Activated CD8-positive, alpha-beta memory T cell treated with anti-CD3 and anti-CD28 coated beads for 36 hours (primary cell): ENCODE measurements at regions not wholly inside any gene's neighbourhood (a gene's known extent, or its start where the extent isn't known, plus 50 kb on each side); places are given as distances from the start of the nearest gene placed in this dataset.
"Not testable (repeated sequence)": the region's sequence is repeated elsewhere in the genome, so short reads cannot be mapped to it uniquely, and the experiment has no call there.

ENCODE experiments used
- CTCF ChIA-PET: fragments of 350-600 bp; sonication (Branson Sonifier 250); formaldehyde crosslinking; loops from one replicate; lab custom pipeline; 2021; ENCODE audit warnings: antibody characterized with exemption; lab: Charles Lee
- POLR2A ChIA-PET: fragments of 350-600 bp; sonication (Branson Sonifier 250); formaldehyde crosslinking; loops from one replicate; lab custom pipeline; 2021; ENCODE audit warnings: antibody characterized with exemption; lab: Charles Lee

DNA sequence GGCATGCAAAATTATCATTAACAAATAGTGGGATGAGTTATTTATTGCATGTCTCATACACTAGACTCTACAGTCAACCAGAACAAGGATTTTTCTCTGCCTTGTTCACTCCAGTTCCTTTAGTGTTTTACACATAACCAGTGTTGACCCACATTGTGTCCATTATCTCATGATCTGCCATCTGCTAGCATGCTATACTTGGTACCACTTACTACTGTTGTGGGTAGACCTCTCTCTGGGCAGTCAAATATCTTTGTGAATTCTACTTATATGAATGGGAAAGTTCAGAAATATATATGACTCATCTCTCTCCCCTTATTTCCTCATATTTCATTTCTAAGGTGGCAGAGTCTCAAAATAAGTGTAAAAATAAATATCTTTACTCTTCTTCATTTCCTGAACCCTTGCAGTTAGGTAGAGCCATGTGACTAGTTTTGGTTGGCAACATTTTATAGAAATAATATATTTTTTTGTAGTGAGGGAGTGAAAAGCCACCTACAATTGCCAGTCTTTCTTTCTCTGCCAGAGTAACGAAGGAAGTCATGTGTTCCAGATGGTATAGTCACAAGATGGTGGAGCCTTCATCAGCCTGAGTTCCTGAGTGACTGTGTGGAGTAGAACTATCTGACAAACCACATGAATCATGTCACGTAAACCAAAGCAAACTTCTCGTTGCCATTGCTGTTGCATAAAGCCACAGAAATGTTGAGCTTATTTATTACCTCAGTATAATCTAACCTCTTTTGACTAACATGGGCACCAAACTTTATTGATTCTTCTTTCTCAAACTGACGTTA, 704.0 kb downstream of the RNF144A start:
- POLR2A ChIA-PET, result no interaction called here

DNA sequence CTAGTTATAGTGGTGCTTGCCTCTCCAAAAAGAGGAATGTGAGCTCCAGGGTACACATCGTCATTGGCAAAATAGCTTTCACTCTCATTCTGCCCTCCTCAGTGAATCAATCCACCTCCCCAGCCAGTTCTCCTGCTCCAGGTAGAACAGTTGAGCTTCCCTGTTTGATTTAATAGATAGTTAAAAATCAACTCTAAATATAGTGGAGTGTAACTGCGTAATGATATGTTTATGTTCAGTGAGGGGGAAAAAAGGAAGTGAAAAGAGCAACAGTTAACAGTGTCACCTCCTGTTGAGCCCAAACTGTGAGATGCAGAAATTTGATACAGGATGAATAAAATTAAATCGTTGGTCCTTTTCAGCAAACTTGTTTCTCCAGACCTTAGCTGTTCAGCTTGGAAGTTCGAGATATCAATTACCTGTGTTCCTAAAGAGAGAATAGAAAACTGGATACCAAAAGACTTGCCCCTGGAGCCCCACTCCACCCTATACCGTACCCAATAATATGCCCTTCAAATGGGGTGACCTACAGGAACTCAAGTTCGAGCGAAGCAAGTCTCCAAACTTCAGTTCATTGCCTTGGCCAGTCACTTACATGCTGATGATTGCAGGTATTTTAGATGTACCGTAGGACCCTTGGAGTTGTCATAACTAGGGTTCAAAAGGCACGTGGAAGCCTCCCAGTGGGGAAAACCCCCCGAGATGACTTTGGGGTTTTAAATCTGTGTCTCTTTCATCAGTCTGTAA, 708.4 kb downstream of the RNF144A start:
- ChIA-PET POLR2A (interaction anchor here (0.6 kb wide), 1 partner anchor 325 kb away, joined by 7 read pairs; no protein-coding TSS in a partner anchor), CTCF (no interaction called here)

More for the DNA sequence above, 704.0 kb downstream of the RNF144A start:
- CTCF ChIA-PET, result interaction anchor here (1.0 kb wide), 1 partner anchor 26 kb away, joined by 4 read pairs; no protein-coding TSS in a partner anchor

DNA sequence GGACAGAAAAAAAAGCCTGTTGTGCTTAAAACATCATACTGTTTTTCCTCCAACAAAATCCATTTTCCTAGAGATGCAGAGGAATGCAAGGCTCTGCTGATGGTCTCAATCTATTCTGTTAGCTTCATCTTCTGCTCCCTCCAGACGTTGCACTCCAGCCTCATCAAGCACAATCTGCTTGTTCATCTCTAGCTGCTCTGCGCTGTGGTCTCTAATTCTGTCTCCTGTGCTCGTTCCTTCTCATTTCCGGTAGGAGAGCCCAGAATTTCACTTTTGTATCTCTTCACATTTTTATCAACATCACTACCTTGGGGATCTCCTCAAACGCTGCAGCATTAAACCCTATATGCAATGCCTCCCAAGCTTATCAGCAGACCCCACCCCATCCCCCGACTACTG, 708.9 kb downstream of the RNF144A start:
- ChIA-PET CTCF (no interaction called here), POLR2A (no interaction called here)

DNA sequence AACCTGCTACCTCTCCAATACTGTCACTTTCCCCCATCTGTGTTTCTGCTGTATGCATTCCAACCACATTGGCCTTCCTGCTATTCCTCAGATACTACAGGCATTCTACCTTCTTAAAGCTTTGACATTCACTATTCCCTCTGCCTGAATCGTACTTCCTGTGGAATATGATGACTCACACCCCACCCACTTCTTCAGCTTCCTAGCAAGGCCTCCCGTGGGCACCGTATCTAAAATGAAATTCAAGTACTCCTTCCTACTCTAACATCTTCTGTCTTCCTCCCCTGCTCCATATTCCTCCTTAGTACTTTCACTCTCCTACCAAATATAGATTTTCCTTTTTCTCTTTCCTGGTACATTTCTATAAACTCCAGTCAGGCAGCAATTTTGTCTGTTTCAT, 710.4 kb downstream of the RNF144A start:
- CTCF ChIA-PET, result no interaction called here
- POLR2A ChIA-PET, result no interaction called here

DNA sequence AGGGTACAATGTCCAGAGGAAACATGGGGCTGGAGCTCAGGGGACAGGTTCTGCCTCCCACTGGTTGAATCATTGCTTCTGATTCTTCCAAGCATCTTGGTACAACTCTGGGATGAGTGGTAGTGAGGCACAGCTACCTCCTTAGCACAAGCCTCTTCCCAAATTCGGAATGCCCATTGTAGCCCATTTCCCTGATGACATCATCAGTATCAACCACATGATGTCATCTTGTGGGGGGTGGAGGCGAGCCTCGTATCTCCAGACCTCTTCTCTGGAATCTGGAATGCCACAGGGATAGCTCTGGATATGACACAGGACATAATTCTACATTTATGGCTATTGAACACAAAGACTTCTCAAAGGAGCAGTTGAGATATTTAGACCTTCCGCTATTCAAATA, 715.2 kb downstream of the RNF144A start:
- ChIA-PET CTCF (interaction anchor here (0.8 kb wide), 1 partner anchor 13 kb away, joined by 3 read pairs; no protein-coding TSS in a partner anchor), POLR2A (no interaction called here)

DNA sequence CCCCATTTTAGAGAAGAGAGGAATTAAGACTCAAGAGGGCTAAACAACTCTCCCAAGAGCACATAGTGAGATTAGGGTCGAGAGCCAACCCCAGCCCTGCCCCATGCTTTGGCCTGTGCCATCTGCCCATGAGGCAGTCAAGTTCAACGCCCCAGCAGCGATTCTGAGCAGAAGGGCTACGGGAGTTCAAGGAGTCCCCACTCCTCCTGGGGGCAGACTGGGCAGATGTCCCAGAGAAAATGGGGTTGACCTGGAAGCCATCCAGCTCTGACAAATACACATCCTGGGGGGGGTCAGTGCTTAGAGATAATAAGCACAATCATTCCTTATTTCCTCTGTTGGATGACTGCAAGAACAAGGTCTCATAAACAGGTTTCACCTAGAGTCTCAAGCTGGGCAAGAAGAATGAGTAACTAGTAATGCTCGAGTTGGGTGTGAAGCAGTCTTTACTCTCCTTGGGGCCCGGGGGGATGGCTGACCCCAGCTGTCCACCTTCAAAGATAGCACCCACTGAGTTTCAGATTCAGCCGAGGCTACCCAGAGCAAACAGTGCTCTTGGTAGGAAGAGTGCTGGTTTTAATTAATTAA, 716.4 kb downstream of the RNF144A start:
- POLR2A ChIA-PET, result no interaction called here
- CTCF ChIA-PET, result no interaction called here

DNA sequence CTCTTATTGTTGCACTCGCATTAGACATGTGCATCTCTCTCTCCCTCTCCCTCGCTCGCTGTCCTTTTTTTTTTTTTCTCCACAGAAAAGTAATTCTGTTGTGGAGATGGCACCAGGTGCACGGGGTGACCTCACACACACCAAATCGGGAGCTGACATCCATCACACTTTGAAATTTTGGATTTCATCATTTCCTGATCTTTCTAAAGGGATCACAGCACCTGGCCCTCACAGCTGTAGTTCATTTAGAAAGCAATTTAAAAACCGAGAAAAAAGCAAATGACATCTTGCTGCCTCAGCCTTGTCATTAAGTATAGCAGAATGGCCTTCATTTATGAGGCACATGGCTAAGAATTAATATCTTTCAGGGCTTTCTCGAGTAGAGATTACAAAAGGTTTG, 717.2 kb downstream of the RNF144A start:
- POLR2A ChIA-PET, result no interaction called here
- CTCF ChIA-PET, result no interaction called here

DNA sequence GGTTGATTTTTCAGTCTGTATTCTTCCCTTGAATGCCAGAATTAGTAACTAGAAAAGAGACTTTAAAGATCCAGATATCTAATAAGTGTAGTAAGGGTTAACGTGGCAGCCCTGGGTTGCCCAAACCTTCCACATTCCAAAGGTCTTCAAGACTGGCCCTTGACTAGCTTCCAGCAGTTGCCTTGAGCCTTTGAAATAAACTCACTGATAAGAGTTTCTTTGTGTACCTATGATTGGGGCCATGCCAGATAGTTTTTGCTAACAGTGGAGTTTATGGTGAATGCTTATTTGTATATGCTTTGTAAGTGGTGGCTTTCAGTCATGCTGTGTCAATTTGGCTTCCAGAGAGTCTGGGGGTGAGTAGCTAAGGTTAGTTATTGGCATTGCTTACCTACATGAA, 722.3 kb downstream of the RNF144A start:
- CTCF ChIA-PET, result no interaction called here
- POLR2A ChIA-PET, result no interaction called here

DNA sequence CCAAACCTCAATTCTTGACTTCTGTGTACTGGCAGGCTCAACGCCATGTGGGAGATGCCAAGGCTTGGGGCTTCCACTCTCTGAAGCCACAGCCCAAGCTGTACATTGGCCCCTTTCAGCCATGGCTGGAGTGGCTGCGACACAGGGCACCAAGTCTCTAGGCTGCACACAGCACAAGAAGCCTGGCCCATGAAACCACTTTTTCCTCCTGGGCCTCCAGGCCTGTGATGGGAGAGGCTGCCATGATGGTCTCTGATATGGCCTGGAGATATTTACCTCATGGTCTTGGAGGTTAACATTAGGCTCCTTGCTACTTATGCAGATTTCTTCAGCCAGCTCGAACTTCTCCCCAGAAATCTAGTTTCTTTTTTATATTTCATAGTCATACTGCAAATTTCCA, 724.1 kb downstream of the RNF144A start:
- CTCF ChIA-PET, POLR2A ChIA-PET: not testable (repeated sequence)

DNA sequence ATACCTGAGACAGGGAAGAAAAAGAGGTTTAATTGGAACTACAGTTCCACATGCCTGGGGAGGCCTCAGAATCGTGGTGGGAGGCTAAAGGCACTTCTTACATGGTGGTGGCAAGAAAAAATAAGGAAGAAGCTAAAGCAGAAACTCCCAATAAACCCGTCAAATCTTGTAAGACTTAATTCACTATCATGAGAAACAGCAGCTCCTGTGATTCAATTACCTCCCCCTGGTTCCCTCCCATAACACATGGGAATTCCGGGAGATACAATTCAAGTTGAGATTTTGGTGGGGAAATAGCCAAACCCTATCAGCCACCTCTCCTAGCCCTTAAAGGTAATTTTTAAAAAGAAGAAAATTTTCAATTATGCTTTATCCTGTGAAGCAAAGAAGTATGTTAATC, 728.8 kb downstream of the RNF144A start:
- ChIA-PET POLR2A (no interaction called here), CTCF (no interaction called here)

DNA sequence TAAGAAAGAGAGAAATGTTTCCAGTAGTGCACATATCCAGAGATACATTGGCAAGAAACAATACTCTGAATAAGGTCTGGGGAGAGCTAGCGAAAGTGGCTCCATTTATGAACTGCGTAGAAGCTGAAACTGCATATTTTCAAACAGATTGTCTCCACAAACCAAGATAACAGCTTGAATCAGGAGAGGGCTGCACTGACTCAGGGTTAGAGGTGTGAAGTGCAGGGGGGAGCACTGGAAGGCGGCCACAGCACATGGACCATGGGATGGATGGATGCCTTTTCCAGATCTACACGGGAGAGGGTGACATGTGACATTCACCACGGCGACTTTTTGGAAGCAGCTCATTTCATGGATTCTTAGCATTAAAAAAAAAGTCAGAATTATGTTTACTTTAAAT, 729.4 kb downstream of the RNF144A start:
- CTCF ChIA-PET, result interaction anchor here (0.7 kb wide), 1 partner anchor 25 kb away, joined by 4 read pairs; no protein-coding TSS in a partner anchor
- POLR2A ChIA-PET, result no interaction called here

DNA sequence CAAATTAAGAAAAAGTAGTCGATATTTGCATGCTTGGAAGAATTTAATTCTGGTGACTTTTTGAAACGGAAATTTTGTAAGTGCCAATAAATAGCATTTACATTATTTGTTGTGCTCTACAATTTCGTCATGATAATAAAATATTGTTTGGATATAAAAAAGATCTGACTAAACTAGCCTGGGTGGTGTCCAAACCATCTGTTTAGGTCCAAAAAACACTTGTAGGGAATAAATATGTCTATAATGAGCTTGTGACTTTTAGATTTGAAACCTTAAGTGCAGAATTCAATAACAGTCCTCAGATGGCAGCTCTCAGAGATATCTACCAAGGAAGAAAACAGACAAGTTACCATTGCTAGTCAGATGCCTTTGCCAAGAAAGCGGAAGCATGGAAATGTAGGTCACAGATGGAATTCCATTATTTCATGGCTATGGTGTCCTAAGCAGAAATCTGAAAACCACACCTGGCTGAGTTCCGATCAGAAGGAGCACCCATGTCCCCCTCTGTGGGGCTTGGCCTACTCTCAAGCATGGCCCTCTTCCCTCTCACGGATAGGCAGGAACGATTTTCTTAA, 731.1 kb downstream of the RNF144A start:
- ChIA-PET POLR2A (no interaction called here), CTCF (no interaction called here)

DNA sequence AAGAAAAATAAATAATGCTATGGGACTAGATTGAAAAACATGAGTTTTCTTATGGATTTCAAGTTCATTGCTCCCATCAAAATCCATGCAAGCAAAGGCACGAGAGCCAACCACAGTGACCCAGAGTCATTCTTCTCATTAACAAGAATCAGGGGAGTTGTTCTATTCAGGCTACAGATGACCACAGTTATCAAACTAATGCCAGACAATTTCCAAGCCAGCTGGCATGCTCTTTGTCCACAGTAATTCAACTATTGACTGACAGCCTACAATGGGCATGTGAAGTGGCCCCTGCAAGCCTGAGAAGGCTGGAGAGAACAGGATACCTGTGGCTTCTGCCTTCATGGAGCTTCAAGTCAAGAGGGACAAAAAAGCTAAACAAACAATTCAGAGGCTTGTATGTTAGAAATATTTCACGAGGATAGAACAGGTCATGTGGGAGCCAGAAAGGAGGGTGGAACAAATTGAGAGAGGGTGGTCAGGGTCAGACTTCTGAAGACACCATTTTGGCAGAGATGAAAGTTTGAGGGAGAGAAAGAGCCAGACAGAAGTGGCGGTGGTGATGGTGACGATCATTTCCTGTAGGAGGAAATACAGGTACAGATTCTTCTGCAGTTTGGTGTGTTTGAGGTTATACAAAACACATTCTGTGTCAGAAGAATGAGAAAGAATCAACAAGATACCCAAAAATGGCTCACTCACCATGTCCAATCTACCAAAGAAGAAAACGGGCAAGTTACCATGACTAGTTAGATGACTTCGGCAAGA, 732.4 kb downstream of the RNF144A start:
- ChIA-PET CTCF (interaction anchor here (1.3 kb wide), 1 partner anchor 22 kb away, joined by 4 read pairs; no protein-coding TSS in a partner anchor), POLR2A (no interaction called here)

DNA sequence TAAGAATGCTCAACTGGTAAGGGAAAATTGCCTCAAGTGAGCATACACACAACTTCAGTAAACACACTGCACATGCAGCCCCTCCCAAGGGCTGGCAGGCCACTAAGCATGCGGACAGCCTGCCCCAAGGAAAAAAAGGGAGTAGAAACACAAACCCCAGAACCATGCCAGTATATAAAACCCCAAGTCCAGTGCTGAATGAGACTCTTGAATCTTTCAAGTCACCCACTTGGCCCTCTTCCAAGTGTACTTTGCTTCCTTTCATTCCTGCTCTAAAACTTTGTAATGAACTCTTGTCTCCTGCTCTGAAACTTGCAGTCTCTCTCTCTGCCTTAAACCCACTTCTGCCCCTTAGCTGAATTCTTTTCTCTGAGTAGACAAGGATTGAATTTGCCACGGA, 736.4 kb downstream of the RNF144A start:
- ChIA-PET CTCF (no interaction called here), POLR2A (no interaction called here)

DNA sequence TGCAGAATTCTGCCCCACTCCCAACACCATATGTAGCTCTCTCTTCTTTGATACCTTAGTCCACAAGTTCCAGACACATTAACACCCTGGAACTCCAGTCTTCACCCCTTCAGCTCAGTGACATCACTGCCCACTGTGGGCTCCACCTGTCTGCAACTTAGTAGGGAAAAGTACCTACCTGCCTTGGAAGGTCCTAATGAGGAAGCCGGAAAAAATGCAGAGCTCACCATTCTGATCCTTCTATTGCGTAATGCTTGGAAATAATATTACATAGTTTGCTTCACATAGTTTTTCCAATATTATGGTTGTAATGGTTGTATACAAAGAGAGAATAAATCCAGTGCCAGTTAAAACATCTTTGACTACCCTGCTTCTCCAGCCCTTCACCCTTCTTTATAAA, 738.4 kb downstream of the RNF144A start:
- POLR2A ChIA-PET, result no interaction called here
- CTCF ChIA-PET, result no interaction called here

DNA sequence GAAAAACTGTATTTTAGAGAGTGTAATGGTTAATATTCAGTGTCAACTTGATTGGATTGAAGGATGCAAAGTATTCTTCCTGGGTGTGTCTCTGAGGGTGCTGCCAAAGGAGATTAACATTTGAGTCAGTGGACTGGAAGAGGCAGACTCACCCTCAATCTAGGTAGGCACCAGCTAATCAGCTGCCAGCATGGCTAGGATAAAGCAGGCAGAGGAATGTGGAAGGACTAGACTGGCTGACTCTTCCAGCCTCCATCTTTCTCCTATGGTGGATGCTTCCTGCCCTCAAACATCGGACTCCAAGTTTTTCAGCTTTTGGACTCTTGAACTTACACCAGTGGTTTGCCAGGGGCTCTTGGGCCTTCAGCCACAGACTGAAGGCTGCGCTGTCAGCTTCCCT, 740.3 kb downstream of the RNF144A start:
- POLR2A ChIA-PET, CTCF ChIA-PET: not testable (repeated sequence)

DNA sequence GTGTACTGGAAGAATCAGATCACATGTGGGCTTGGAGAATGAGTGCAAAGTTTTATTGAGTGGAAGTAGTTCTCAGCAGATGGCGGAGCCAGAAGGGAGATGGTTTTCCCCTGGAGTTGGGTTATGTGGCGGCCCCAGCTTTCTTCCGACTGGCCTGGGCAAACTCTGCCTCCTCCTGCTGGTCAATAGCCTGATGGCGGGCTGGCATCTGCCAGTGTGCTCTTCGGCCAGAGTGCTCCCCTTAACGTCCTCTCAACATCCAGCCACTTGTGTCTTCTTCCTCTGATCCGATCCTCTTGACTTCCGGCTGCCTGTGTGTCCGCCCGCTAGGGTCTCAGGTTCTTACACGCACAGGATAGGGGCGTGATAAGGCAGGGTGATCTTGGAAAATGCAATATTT, 741.3 kb downstream of the RNF144A start:
- ChIA-PET CTCF (no interaction called here), POLR2A (no interaction called here)

DNA sequence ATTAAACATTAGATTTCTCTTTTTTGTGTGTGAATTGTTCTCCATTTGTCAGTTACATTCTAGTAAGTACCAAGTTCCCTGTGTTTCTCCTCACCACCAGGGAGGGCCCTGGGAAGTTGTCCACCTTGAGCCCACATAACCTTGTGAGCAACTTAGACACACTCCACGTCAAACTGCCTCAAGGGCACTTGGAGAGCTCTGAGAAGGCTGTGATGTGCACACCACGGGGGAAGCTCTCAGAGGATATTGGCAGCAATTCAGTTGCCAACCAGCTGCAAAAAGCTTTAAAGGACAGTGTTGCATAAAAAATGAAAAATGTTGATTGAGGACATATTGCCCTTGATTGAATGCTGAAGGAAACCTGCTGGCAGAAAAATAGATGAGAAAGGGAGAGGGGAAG, 743.6 kb downstream of the RNF144A start:
- ChIA-PET POLR2A (no interaction called here), CTCF (no interaction called here)

DNA sequence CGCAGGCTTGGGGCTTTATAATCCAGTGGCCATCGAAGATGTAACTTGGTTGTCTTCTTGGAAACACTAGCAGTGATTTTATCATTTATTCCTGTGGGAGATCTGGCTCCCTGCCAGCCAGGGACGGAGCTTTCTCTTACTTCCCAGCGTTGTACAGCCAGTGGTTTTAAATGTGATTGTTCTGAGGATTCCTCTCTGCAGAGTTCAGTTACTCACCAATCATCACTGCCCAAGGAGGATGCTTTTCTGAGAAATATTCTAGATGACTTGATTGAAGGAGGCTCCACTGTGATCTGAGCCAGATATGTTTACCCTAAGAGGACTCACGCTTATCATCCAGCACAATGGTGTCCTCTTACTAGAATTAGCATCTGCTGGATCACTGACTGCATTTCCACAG, 744.3 kb downstream of the RNF144A start:
- POLR2A ChIA-PET, result no interaction called here

More for the DNA sequence above, 744.3 kb downstream of the RNF144A start:
- CTCF ChIA-PET, result no interaction called here
